ENCODE measurements at regions not wholly inside any gene's neighbourhood (a gene's known extent, or its start where the extent isn't known, plus 50 kb on each side); places are given as distances from the start of the nearest gene placed in this dataset.

GRCh38 chr11:28820296-28820989 is 712.3 kb downstream of the METTL15 start:
- no peak for TF ChIP-seq EZH2 (IDR thresholded peaks at IDR 0.05)
- no peak for TF ChIP-seq POLR2AphosphoS5 (IDR thresholded peaks at IDR 0.05; ENCODE audit: borderline replicate concordance, low read depth, low read length)
- no peak for TF ChIP-seq FOXP2 (optimal IDR thresholded peaks at IDR 0.05; ENCODE audit: control extremely low read depth, extremely low read length, insufficient read depth)
